IMR-90 (cell line): ENCODE measurements at regions not wholly inside any gene's neighbourhood (a gene's known extent, or its start where the extent isn't known, plus 50 kb on each side); places are given as distances from the start of the nearest gene placed in this dataset.

Experiments
- ATAC-seq: fragments of 200-7000 bp; cut with Tn5 transposase; 2 replicates; pipeline ENCODE4 v1.9.1; 2020; ENCODE audit warnings: low read depth, mild to moderate bottlenecking, moderate library complexity
- BruUV-seq: library from RNA; stranded (reverse); fragments of 400-500 nt; replicated peaks from 2 replicates; lab custom pipeline; 2021; lab: Mats Ljungman, UMichigan
- CTCF ChIA-PET: fragments of 300-600 bp; formaldehyde crosslinking; extraction: SDS; loops from one replicate; lab custom pipeline; 2021; ENCODE audit warnings: antibody characterized with exemption; lab: Yijun Ruan, JAX
- POLR2A ChIA-PET: fragments of 300-600 bp; sonication (Branson Sonifier 250); formaldehyde crosslinking; loops from one replicate; lab custom pipeline; 2022; ENCODE audit warnings: antibody characterized with exemption; ENCODE audit not compliant: unreplicated experiment; lab: Charles Lee
- DNase-seq: peaks from one replicate; pipeline ENCODE4 v3.0.0; 2013
- H2AFZ ChIP-seq: replicated peaks from 2 replicates; pipeline ENCODE3; 2013; ENCODE audit warnings: low read length, mild to moderate bottlenecking; ENCODE audit not compliant: poor library complexity
- H2AK5ac ChIP-seq: 2 replicates; pipeline ENCODE4 v1.6.1; 2013; ENCODE audit warnings: low read depth, low read length, inconsistent platforms
- H2AK9ac ChIP-seq: replicated peaks from 2 replicates; pipeline ENCODE3; 2013; ENCODE audit warnings: mild to moderate bottlenecking, low read depth, low read length, moderate library complexity; ENCODE audit not compliant: poor library complexity
- H2BK120ac ChIP-seq: 2 replicates; pipeline ENCODE4 v1.6.1; 2013; ENCODE audit warnings: low read depth, low read length, inconsistent platforms
- H2BK15ac ChIP-seq: 3 replicates; pipeline ENCODE4 v1.6.1; 2013; ENCODE audit warnings: low read depth, low read length, inconsistent platforms
- H2BK20ac ChIP-seq: 2 replicates; pipeline ENCODE4 v1.6.1; 2013; ENCODE audit warnings: low read depth, mild to moderate bottlenecking, inconsistent platforms, low read length, moderate library complexity
- H2BK5ac ChIP-seq: 2 replicates; pipeline ENCODE4 v1.6.1; 2013; ENCODE audit warnings: mild to moderate bottlenecking, low read depth, low read length, inconsistent platforms; ENCODE audit not compliant: poor library complexity, severe bottlenecking
- H3K14ac ChIP-seq: replicated peaks from 2 replicates; pipeline ENCODE4 v1.6.1; 2013; ENCODE audit warnings: low read depth, low read length, inconsistent platforms
- H3K18ac ChIP-seq: 2 replicates; pipeline ENCODE4 v1.6.1; 2013; ENCODE audit warnings: low read depth, low read length, control low read depth
- H3K23ac ChIP-seq: 2 replicates; pipeline ENCODE4 v1.6.1; 2013; ENCODE audit warnings: low read depth, low read length, inconsistent platforms
- H3K27ac ChIP-seq: 2 replicates; pipeline ENCODE4 v1.5.1; 2013; ENCODE audit warnings: mild to moderate bottlenecking, control low read depth, low read length; ENCODE audit not compliant: insufficient read depth
- H3K27me3 ChIP-seq: 2 replicates; pipeline ENCODE4 v1.6.1; 2013; ENCODE audit warnings: low read length; ENCODE audit not compliant: control insufficient read depth, insufficient read depth
- H3K36me3 ChIP-seq: 2 replicates; pipeline ENCODE4 v1.6.1; 2013; ENCODE audit warnings: low read length, mixed read lengths; ENCODE audit not compliant: control insufficient read depth, insufficient read depth
- H3K4ac ChIP-seq: 2 replicates; pipeline ENCODE4 v1.6.1; 2013; ENCODE audit warnings: low read depth, low read length, inconsistent platforms
- H3K4me1 ChIP-seq: 2 replicates; pipeline ENCODE4 v1.6.1; 2013; ENCODE audit warnings: low read length, mixed read lengths; ENCODE audit not compliant: control insufficient read depth, insufficient read depth
- H3K4me2 ChIP-seq: 2 replicates; pipeline ENCODE4 v1.6.1; 2013; ENCODE audit warnings: low read depth, mild to moderate bottlenecking, control low read depth, low read length, moderate library complexity
- H3K4me3 ChIP-seq: 2 replicates; pipeline ENCODE4 v1.5.1; 2013; ENCODE audit warnings: low read depth, mild to moderate bottlenecking, control low read depth, low read length, moderate library complexity; ENCODE audit not compliant: insufficient read depth
- H3K56ac ChIP-seq: 2 replicates; pipeline ENCODE4 v1.6.1; 2013; ENCODE audit warnings: low read length, inconsistent platforms; ENCODE audit not compliant: insufficient read depth; ENCODE audit errors: extremely low read depth
- H3K79me1 ChIP-seq, 2 experiments: 2 replicates each; pipeline ENCODE4 v1.6.1; 2013; ENCODE audit warnings: low read length in 2 of 2, inconsistent platforms in 1 of 2, low read depth in 1 of 2
- H3K9ac ChIP-seq: 2 replicates; pipeline ENCODE4 v1.6.1; 2013; ENCODE audit warnings: low read depth, low read length, control low read depth
- H3K9me1 ChIP-seq: 2 replicates; pipeline ENCODE4 v1.6.1; 2013; ENCODE audit warnings: low read length, inconsistent platforms; ENCODE audit not compliant: insufficient read depth
- H3K9me3 ChIP-seq: 2 replicates; pipeline ENCODE4 v1.6.1; 2013; ENCODE audit warnings: low read length; ENCODE audit not compliant: control insufficient read depth, insufficient read depth
- H4K20me1 ChIP-seq: 2 replicates; pipeline ENCODE4 v1.6.1; 2013; ENCODE audit warnings: low read length, inconsistent platforms; ENCODE audit not compliant: insufficient read depth
- H4K5ac ChIP-seq: 2 replicates; pipeline ENCODE4 v1.6.1; 2013; ENCODE audit warnings: mild to moderate bottlenecking, low read depth, low read length, control low read depth
- H4K8ac ChIP-seq, 2 experiments: 2 replicates each; pipeline ENCODE4 v1.6.1; 2013; ENCODE audit warnings: low read depth in 2 of 2, low read length in 2 of 2, control low read depth in 1 of 2, inconsistent platforms in 1 of 2
- H4K91ac ChIP-seq: 2 replicates; pipeline ENCODE4 v1.6.1; 2013; ENCODE audit warnings: low read depth, low read length, inconsistent platforms; ENCODE audit not compliant: insufficient read depth
- CEBPB ChIP-seq: IDR thresholded peaks from 2 replicates; pipeline ENCODE4 v1.6.1; 2012; ENCODE audit warnings: low read depth, low read length, improper control_type of control experiment
- FOS ChIP-seq: fragments of 150-350 bp; IDR thresholded peaks from 2 replicates; pipeline ENCODE4 v1.6.1; 2016; ENCODE audit warnings: low read depth, low read length
- NFE2L2 ChIP-seq: fragments of 150-350 bp; IDR thresholded peaks from 2 replicates; pipeline ENCODE4 v1.6.1; 2016; ENCODE audit warnings: low read depth, mild to moderate bottlenecking, low read length
- WGBS, 2 experiments: methylation state at CpG; one replicate each; pipeline versions ENCODE4 v1.1.5 to v1.1.7; 2013; ENCODE audit warnings: missing lambda C conversion rate in 2 of 2; ENCODE audit not compliant: insufficient read length in 1 of 2; ENCODE audit errors: extremely low coverage in 2 of 2; 5-methylcytosine and 5-hydroxymethylcytosine counted together
- dilution Hi-C: fragments of 300-500 bp; cut with HindIII; formaldehyde crosslinking; loops from one replicate; pipeline ENCODE4 v1.14.3; 2018; ENCODE audit warnings: low sequenced_read_pairs; ENCODE audit not compliant: unreplicated experiment
- in situ Hi-C: fragments of 300-500 bp; cut with MboI; formaldehyde crosslinking; loops from 3 replicates; pipeline ENCODE4 v1.14.3; 2019; ENCODE audit warnings: low sequenced_read_pairs, inconsistent platforms, mixed read lengths
- intact Hi-C: fragments of 100-400 bp; cut with micrococcal nuclease; formaldehyde crosslinking; loops from 2 replicates; pipeline ENCODE4 v1.10.0; 2022

GRCh38 chr15:67922971-67923945, 83.4 kb upstream of the RNU6-1 start:
- Histone ChIP-seq H3K23ac (no peak overlapping the region), H3K4me3 (no peak overlapping the region), H3K9me1 (peaks cover 3% of the 10 kb centered on the region; the same call in 1 of the 2 replicates), H4K8ac (no peak overlapping the region), H4K91ac (no peak overlapping the region), H4K20me1 (no peaks in the 10 kb centered on the region), H2BK120ac (no peak overlapping the region), H3K79me1 (no peaks in the 10 kb centered on the region), H3K27me3 (no peaks in the 10 kb centered on the region), H3K9me3 (peaks cover 3% of the 10 kb centered on the region), H3K14ac (no peak overlapping the region), H3K56ac (no peak overlapping the region), H3K4ac (no peak overlapping the region), H2AK5ac (no peak overlapping the region), H3K36me3 (no peaks in the 10 kb centered on the region), H2BK15ac (no peak overlapping the region), H2AK9ac (no peak overlapping the region), H3K9ac (no peak overlapping the region), H3K4me1 (peaks cover 12% of the 10 kb centered on the region), H2AFZ (no peak overlapping the region), H2BK20ac (no peak overlapping the region), H2BK5ac (no peak overlapping the region), H3K27ac (no peak overlapping the region), H3K4me2 (no peak overlapping the region), H4K5ac (no peak overlapping the region), H3K18ac (no peak overlapping the region)
- POLR2A ChIA-PET = interaction anchor here (0.7 kb wide), 1 partner anchor 439 kb away, joined by 3 read pairs; no protein-coding TSS in a partner anchor
- no TSS peak for BruUV-seq
- CTCF ChIA-PET = no interaction called here
- in situ Hi-C loops = no loop called here
- ATAC-seq (no peak), DNase-seq (peak; percentile 21)
- dilution Hi-C loops = no loop called here
- no CpG with 5 or more reads among the region's 10 CpGs for WGBS, 2 experiments
- TF ChIP-seq NFE2L2 (no peak), FOS (no peak), CEBPB (0 out of 2 replicates have a peak, but pooled peaks have one; percentile 7)
- intact Hi-C loops = no loop called here
